HepG2 (cell line): ENCODE measurements at regions not wholly inside any gene's neighbourhood (a gene's known extent, or its start where the extent isn't known, plus 50 kb on each side); places are given as distances from the start of the nearest gene placed in this dataset.
A peak's percentile ranks its signal among the peaks of the same experiment; 100 is the strongest.

Experiments used
- AKNA ChIP-seq: sonication (generic); formaldehyde crosslinking; IDR thresholded peaks from 2 replicates; pipeline ENCODE4 v1.4.0; 2020; ENCODE audit warnings: missing genetic modification reagents, borderline replicate concordance
- CREBL2 ChIP-seq: sonication (generic); formaldehyde crosslinking; IDR thresholded peaks from 2 replicates; pipeline ENCODE4 v1.8.1; 2023; ENCODE audit warnings: missing genetic modification reagents, mild to moderate bottlenecking, borderline replicate concordance
- JARID2 ChIP-seq: sonication (generic); formaldehyde crosslinking; IDR thresholded peaks from 2 replicates; pipeline ENCODE4 v1.8.1; 2023; ENCODE audit warnings: missing genetic modification reagents, inconsistent platforms; ENCODE audit not compliant: insufficient replicate concordance
- MIER2 ChIP-seq: IDR thresholded peaks from 2 replicates; pipeline ENCODE4 v1.6.1; 2016; ENCODE audit warnings: missing biosample characterization, missing genetic modification reagents
- MLX ChIP-seq: IDR thresholded peaks from 2 replicates; pipeline ENCODE4 v1.6.1; 2016
- NKX3-1 ChIP-seq: sonication (generic); formaldehyde crosslinking; IDR thresholded peaks from 2 replicates; pipeline ENCODE4 v1.5.0; 2020; ENCODE audit warnings: missing genetic modification reagents
- ZIK1 ChIP-seq: sonication (generic); formaldehyde crosslinking; IDR thresholded peaks from 2 replicates; pipeline ENCODE4 v1.5.0; 2020; ENCODE audit warnings: mild to moderate bottlenecking, low read depth, missing genetic modification reagents, borderline replicate concordance
- ZNF12 ChIP-seq: sonication (generic); formaldehyde crosslinking; IDR thresholded peaks from 2 replicates; pipeline ENCODE4 v1.5.0; 2020; ENCODE audit warnings: missing genetic modification reagents
- ZNF496 ChIP-seq: sonication (generic); formaldehyde crosslinking; IDR thresholded peaks from 2 replicates; pipeline ENCODE4 v1.8.1; 2023; ENCODE audit warnings: mild to moderate bottlenecking, moderate library complexity, missing genetic modification reagents; ENCODE audit not compliant: insufficient replicate concordance
- ZNF781 ChIP-seq: sonication (generic); formaldehyde crosslinking; IDR thresholded peaks from 2 replicates; pipeline ENCODE4 v1.5.1; 2020; ENCODE audit warnings: borderline replicate concordance, mild to moderate bottlenecking, missing genetic modification reagents; ENCODE audit errors: not compliant biosample characterization
- TF ChIP-seq, protein P1 (sequence below): sonication (generic); formaldehyde crosslinking; IDR thresholded peaks from 2 replicates; pipeline ENCODE4 v1.5.1; 2020; ENCODE audit warnings: missing genetic modification reagents, mild to moderate bottlenecking, borderline replicate concordance
- TF ChIP-seq, protein P2 (sequence below): sonication (generic); formaldehyde crosslinking; conservative IDR thresholded peaks from 2 replicates; pipeline ENCODE4 v1.4.0; 2020; ENCODE audit warnings: mild to moderate bottlenecking, missing genetic modification reagents, moderate library complexity
- TF ChIP-seq, protein P3 (sequence below): sonication (generic); formaldehyde crosslinking; IDR thresholded peaks from 2 replicates; pipeline ENCODE4 v1.4.0; 2020; ENCODE audit warnings: missing genetic modification reagents, borderline replicate concordance

GRCh38 chrX:109830704-109831206 is 97.7 kb upstream of the ACSL4 start (continued):
- TF ChIP-seq, protein P1, sequence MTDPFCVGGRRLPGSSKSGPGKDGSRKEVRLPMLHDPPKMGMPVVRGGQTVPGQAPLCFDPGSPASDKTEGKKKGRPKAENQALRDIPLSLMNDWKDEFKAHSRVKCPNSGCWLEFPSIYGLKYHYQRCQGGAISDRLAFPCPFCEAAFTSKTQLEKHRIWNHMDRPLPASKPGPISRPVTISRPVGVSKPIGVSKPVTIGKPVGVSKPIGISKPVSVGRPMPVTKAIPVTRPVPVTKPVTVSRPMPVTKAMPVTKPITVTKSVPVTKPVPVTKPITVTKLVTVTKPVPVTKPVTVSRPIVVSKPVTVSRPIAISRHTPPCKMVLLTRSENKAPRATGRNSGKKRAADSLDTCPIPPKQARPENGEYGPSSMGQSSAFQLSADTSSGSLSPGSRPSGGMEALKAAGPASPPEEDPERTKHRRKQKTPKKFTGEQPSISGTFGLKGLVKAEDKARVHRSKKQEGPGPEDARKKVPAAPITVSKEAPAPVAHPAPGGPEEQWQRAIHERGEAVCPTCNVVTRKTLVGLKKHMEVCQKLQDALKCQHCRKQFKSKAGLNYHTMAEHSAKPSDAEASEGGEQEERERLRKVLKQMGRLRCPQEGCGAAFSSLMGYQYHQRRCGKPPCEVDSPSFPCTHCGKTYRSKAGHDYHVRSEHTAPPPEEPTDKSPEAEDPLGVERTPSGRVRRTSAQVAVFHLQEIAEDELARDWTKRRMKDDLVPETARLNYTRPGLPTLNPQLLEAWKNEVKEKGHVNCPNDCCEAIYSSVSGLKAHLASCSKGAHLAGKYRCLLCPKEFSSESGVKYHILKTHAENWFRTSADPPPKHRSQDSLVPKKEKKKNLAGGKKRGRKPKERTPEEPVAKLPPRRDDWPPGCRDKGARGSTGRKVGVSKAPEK (CRISPR knock-in tag): no peak
- TF ChIP-seq JARID2 (CRISPR knock-in tag): no peak
- TF ChIP-seq MLX: 0 out of 2 replicates have a peak, but pooled peaks have one; percentile 19
- no peak for TF ChIP-seq ZNF12 (CRISPR knock-in tag)
- TF ChIP-seq NKX3-1 (CRISPR knock-in tag): no peak
- no peak for TF ChIP-seq MIER2 (CRISPR knock-in tag)
- TF ChIP-seq ZNF781 (CRISPR knock-in tag): no peak
- TF ChIP-seq, protein P2, sequence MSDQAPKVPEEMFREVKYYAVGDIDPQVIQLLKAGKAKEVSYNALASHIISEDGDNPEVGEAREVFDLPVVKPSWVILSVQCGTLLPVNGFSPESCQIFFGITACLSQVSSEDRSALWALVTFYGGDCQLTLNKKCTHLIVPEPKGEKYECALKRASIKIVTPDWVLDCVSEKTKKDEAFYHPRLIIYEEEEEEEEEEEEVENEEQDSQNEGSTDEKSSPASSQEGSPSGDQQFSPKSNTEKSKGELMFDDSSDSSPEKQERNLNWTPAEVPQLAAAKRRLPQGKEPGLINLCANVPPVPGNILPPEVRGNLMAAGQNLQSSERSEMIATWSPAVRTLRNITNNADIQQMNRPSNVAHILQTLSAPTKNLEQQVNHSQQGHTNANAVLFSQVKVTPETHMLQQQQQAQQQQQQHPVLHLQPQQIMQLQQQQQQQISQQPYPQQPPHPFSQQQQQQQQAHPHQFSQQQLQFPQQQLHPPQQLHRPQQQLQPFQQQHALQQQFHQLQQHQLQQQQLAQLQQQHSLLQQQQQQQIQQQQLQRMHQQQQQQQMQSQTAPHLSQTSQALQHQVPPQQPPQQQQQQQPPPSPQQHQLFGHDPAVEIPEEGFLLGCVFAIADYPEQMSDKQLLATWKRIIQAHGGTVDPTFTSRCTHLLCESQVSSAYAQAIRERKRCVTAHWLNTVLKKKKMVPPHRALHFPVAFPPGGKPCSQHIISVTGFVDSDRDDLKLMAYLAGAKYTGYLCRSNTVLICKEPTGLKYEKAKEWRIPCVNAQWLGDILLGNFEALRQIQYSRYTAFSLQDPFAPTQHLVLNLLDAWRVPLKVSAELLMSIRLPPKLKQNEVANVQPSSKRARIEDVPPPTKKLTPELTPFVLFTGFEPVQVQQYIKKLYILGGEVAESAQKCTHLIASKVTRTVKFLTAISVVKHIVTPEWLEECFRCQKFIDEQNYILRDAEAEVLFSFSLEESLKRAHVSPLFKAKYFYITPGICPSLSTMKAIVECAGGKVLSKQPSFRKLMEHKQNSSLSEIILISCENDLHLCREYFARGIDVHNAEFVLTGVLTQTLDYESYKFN: peak; percentile 81
- TF ChIP-seq, protein P3, sequence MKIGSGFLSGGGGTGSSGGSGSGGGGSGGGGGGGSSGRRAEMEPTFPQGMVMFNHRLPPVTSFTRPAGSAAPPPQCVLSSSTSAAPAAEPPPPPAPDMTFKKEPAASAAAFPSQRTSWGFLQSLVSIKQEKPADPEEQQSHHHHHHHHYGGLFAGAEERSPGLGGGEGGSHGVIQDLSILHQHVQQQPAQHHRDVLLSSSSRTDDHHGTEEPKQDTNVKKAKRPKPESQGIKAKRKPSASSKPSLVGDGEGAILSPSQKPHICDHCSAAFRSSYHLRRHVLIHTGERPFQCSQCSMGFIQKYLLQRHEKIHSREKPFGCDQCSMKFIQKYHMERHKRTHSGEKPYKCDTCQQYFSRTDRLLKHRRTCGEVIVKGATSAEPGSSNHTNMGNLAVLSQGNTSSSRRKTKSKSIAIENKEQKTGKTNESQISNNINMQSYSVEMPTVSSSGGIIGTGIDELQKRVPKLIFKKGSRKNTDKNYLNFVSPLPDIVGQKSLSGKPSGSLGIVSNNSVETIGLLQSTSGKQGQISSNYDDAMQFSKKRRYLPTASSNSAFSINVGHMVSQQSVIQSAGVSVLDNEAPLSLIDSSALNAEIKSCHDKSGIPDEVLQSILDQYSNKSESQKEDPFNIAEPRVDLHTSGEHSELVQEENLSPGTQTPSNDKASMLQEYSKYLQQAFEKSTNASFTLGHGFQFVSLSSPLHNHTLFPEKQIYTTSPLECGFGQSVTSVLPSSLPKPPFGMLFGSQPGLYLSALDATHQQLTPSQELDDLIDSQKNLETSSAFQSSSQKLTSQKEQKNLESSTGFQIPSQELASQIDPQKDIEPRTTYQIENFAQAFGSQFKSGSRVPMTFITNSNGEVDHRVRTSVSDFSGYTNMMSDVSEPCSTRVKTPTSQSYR (CRISPR knock-in tag): no peak
- TF ChIP-seq AKNA (CRISPR knock-in tag): no peak
- TF ChIP-seq ZNF496 (CRISPR knock-in tag): no peak
- TF ChIP-seq ZIK1: no peak
- no peak for TF ChIP-seq CREBL2 (CRISPR knock-in tag)
